Dendritic cell treated with granulocyte-macrophage colony-stimulating factor and Interleukin-4, amounts not matched to agents 40 ng/mL and 50 ng/mL, for 4 days (primary cell): ENCODE measurements at regions not wholly inside any gene's neighbourhood (a gene's known extent, or its start where the extent isn't known, plus 50 kb on each side); places are given as distances from the start of the nearest gene placed in this dataset.

Source experiments
- H3K27ac Mint-ChIP-seq: one replicate; pipeline ENCODE4 v1.8.0; 2022; ENCODE audit warnings: mild to moderate bottlenecking, mixed read lengths
- H3K27me3 Mint-ChIP-seq: one replicate; pipeline ENCODE4 v1.8.0; 2022; ENCODE audit warnings: mild to moderate bottlenecking, mixed read lengths
- H3K36me3 Mint-ChIP-seq: one replicate; pipeline ENCODE4 v1.8.0; 2022; ENCODE audit warnings: low read depth, mixed read lengths
- H3K4me1 Mint-ChIP-seq: one replicate; pipeline ENCODE4 v1.8.0; 2022; ENCODE audit warnings: low read depth, mixed read lengths
- H3K4me3 Mint-ChIP-seq: one replicate; pipeline ENCODE4 v1.8.0; 2022; ENCODE audit warnings: mild to moderate bottlenecking, moderate library complexity, mixed read lengths
- H3K9me3 Mint-ChIP-seq: one replicate; pipeline ENCODE4 v1.8.0; 2022; ENCODE audit warnings: mixed read lengths
- intact Hi-C: fragments of 100-400 bp; cut with micrococcal nuclease; formaldehyde crosslinking; loops from one replicate; pipeline ENCODE4 v1.15.0; 2022

DNA sequence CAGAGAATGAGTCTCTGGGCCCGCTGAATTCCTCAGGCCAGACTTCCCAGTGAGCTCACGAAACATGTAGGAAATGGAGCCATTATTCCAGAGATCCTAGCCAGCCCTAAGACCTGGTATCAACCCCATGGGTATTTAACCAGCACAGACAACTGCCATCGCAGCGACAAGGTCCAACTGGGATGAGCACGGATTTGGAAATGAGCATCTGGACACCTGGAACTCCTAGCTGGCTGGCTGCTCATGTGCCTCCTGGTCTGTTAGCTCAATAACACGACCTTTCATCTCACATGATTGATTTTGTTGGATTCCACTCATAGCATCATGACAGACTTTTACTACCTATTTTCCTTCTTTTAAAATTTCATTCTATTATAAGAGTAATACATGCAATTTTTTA, 51.0 kb downstream of the POU3F3 start:
- H3K36me3 Mint-ChIP-seq, result no peaks in the 10 kb centered on the region

DNA sequence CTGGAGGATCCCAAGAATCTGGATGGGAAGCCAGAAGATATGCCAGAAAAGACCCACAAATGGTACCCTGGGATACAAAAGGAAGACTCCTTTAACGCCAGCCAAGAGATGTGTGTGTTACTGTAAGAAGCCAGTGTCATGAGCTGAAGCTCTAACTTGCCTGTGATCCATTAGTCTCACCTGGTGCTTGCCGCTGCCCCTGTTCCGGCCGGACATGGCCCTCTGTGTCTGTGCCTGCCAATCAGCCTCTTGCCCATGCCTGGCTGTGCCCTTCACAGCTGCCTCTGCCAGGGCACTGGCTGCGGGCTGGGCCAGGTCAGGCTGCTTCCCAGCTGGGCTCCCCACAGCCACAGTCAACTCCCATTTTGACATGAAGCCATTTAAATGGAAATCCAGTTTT, 55.4 kb downstream of the POU3F3 start:
- Mint-ChIP-seq H3K9me3 (no peaks in the 10 kb centered on the region), H3K4me3 (no peak overlapping the region), H3K27ac (no peak overlapping the region), H3K36me3 (no peaks in the 10 kb centered on the region), H3K27me3 (peaks cover 7% of the 10 kb centered on the region), H3K4me1 (no peaks in the 10 kb centered on the region)
- intact Hi-C loops, result no loop called here

More for the DNA sequence above, 51.0 kb downstream of the POU3F3 start:
- Mint-ChIP-seq H3K4me1 (no peaks in the 10 kb centered on the region), H3K9me3 (no peaks in the 10 kb centered on the region), H3K27ac (no peak overlapping the region), H3K4me3 (no peak overlapping the region), H3K27me3 (peaks cover 9% of the 10 kb centered on the region)
- intact Hi-C loops, result no loop called here

DNA sequence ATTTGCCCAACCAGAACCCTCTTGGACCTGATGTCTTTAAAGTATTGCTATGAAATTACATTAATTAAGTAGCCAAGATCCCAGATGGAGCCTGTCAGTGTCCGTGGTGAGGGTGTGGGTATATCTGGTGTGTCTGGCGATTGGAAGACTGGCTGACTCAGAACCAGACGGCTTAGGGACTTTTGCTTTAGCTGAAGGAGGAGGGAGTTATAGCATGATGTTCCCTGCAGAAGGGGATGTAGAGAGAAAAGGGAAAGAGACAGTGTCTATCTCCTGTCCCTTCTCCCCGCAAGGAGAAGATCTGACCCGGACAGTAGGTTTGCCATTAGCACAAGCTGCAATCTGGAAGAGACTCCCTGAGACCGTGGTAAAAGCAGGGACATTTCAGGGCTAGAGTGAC, 60.6 kb downstream of the POU3F3 start:
- Mint-ChIP-seq H3K9me3 (no peaks in the 10 kb centered on the region), H3K27ac (no peak overlapping the region), H3K27me3 (no peaks in the 10 kb centered on the region), H3K4me1 (no peaks in the 10 kb centered on the region), H3K4me3 (no peak overlapping the region), H3K36me3 (no peaks in the 10 kb centered on the region)
- intact Hi-C loops, result no loop called here

DNA sequence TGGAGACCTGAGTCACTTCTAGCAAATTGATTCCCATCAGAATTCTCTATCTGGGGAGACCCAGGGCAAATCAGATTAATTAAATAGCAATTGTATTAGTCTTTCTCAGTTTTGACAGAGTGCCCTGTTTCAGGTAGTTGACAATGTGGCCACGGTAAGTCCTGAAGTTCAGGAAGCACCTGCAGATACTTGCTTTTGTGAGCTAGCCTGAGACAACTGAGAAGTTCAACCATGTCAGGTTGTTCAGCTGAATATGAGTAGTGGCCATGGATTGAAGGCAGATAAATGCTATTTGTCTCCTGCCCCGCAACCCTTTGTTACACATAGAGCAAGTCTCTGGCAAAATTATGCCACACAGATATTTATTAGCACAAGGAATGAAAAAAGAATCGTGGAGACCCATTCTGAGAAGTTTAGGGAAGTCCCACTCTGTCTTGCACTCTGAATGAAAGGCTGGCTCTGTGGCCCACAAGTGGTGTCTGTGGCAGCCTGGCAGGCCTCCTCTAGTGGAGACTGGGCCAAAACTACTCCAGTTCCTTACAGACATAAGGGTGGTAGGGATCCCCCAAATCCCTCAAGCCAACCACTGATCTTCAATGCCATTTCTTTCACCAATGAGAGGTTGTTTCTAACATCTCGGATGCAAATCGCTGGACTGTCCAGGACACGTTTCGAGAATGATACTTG, 61.3 kb downstream of the POU3F3 start:
- H3K9me3 Mint-ChIP-seq, result no peaks in the 10 kb centered on the region
- no peak overlapping the region for H3K4me3 Mint-ChIP-seq
- intact Hi-C loops, result no loop called here
- no peaks in the 10 kb centered on the region for H3K36me3 Mint-ChIP-seq
- no peaks in the 10 kb centered on the region for H3K4me1 Mint-ChIP-seq
- no peaks in the 10 kb centered on the region for H3K27me3 Mint-ChIP-seq
- no peak overlapping the region for H3K27ac Mint-ChIP-seq

DNA sequence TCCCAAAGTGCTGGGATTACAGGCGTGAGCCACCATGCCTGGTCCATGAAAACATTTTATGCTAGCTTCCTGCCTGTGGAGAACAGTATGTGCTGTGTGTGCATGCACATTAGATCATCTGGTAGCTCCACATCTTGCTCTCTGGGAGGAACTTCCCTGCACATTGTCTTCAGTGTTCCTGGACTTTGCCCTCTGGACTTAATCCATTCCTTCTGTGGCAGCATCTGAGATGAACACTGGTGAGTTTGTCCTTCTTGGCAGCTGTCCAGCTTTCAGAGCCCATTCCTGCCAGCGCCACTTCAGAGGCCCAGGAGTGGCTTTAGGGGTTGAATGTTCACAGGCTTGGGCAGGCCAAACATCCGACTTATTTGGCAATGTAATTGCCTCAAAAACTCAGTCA, 65.2 kb downstream of the POU3F3 start:
- H3K27me3 Mint-ChIP-seq, result no peaks in the 10 kb centered on the region
- H3K4me3 Mint-ChIP-seq, result no peak overlapping the region
- no peaks in the 10 kb centered on the region for H3K9me3 Mint-ChIP-seq
- H3K27ac Mint-ChIP-seq, result no peak overlapping the region
- no peaks in the 10 kb centered on the region for H3K36me3 Mint-ChIP-seq
- intact Hi-C loops, result no loop called here
- H3K4me1 Mint-ChIP-seq, result no peaks in the 10 kb centered on the region

DNA sequence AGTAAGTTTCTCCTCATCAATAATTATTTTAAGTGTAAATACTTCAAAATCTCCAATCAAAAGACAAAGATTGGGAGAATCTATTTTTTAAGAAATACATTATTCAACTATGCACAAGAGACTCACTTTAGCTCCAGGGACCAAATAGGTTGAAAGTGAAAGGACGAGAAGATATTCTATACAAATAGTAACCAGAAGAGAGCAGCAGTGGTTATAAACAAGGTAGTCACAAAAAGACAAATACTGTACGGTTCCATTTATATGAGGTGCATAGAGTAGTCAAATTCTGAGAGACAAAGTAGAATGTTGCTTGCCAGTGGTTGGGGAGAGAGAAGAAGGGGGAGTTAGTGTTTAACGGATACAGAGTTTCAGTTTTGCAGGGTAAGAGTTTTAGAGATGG, 69.8 kb downstream of the POU3F3 start:
- H3K36me3 Mint-ChIP-seq, result no peaks in the 10 kb centered on the region
- H3K27ac Mint-ChIP-seq, result no peak overlapping the region
- H3K4me1 Mint-ChIP-seq, result no peaks in the 10 kb centered on the region
- intact Hi-C loops, result no loop called here
- no peaks in the 10 kb centered on the region for H3K9me3 Mint-ChIP-seq
- no peaks in the 10 kb centered on the region for H3K27me3 Mint-ChIP-seq
- H3K4me3 Mint-ChIP-seq, result no peak overlapping the region

DNA sequence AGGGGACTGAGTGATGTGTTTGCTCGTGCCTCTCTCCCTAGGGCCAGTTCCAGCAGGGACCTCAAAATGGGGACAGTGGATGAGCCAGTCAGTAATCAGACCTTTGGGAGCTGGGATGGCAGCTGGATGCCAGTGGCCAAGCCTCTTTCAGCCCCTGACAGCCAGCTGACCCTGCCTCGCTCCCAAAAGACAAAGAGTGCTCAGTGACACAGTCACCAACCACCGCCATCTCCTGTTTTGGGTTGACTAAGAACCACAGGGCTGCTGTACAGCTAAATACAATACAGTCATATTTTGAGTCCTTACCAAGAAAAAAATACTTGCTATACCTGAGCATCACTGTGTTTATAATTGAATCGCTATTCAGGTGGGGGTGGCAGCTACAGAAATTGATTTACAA, 75.7 kb downstream of the POU3F3 start:
- intact Hi-C loops, result no loop called here
- H3K4me1 Mint-ChIP-seq, result no peaks in the 10 kb centered on the region
- H3K27ac Mint-ChIP-seq, result no peak overlapping the region
- no peaks in the 10 kb centered on the region for H3K27me3 Mint-ChIP-seq
- no peaks in the 10 kb centered on the region for H3K36me3 Mint-ChIP-seq
- no peaks in the 10 kb centered on the region for H3K9me3 Mint-ChIP-seq
- H3K4me3 Mint-ChIP-seq, result no peak overlapping the region

DNA sequence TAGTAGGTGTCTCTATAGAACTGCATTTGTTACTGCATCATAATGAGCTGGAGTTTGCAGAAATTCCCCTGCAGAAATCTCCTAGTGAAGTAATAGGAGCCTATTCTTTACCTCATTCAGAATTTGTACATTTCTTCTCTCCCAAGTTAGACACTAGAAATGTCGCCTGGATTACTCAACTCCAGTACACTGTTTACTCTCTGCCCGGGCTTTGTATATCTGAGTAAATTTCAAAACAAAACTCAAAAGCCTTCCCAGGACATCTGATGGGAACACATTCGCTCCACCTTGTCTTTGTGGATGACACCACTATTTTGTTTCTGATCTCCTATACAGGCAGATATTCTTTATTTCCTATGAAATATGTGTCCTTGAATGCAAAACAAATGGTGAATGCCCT, 76.8 kb downstream of the POU3F3 start:
- Mint-ChIP-seq H3K36me3 (no peaks in the 10 kb centered on the region), H3K27me3 (no peaks in the 10 kb centered on the region), H3K9me3 (no peaks in the 10 kb centered on the region), H3K27ac (no peak overlapping the region), H3K4me3 (no peak overlapping the region), H3K4me1 (no peaks in the 10 kb centered on the region)
- intact Hi-C loops, result no loop called here

DNA sequence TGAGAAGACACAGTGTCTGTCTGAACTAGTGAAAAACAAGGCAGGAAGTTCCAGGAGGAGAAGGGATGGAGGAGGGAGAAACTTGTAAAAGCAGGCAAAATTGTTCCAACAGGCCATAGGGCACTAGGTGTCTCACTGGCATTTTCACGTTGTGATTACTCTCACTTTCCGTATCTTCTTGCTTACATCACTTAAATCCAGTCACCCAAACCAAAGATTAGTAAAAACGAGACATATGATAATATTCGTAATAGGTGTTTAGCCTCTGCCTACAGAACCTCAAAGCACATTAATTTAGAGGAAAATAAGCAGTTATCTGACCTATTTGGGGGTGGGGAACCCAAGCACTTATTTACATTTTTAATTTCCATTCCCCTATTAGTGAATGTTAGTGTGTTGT, 78.3 kb downstream of the POU3F3 start:
- Mint-ChIP-seq H3K27me3 (no peaks in the 10 kb centered on the region), H3K4me1 (no peaks in the 10 kb centered on the region), H3K4me3 (no peak overlapping the region), H3K27ac (no peak overlapping the region), H3K9me3 (no peaks in the 10 kb centered on the region), H3K36me3 (no peaks in the 10 kb centered on the region)
- intact Hi-C loops, result no loop called here

DNA sequence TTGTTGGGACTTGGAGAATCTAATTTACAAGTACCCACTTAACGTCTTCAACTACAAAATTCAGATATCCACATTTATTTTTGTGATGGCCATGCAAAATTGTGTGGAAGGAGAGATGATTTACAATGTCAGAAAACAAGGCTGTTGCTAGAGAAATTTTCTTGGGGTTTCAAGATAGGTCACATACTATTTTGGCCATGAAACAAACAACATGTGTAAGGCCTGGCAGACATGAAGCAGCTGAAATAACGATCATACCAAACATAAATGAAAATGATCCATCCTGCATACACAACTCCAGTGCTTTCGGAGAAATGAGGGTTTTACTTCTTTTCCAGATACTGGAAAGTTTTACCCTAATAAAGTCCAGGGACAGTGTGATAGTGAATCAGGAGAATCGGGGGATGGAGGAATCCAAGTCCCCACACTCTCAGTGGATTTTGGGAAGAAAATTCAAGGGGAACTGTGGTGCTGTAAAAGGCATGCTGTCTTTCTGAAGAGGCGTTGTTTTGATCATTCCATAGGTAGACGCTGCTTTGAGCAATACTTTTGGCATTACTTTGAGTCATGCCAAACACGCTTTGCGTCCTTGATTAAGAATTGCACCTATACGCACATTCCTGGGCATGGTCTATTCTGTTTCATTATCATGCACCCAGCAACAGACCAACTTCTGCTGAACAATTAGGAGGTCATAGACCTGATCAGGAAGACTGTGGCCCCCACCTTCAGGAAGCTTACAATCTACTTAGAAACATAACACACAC, 79.4 kb downstream of the POU3F3 start:
- no peak overlapping the region for H3K4me3 Mint-ChIP-seq

DNA sequence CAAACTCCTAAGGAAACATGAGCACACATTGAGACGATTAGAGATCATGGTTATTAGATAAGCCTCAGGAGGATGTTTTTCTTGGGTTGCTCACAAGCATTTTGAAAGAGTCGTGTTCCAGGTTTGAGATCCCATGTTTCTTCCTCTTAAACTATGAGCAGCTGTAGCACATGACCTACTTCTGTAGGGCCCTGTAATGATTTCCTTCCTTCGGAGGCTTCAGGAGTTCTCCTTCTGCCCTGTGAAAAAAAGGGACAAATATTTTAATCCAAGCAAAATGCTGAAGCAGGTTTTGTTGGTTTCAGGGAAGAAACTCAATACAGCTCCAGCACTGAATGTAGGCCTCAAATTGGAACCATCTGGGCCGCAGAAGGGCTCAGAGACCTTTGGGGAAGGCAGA, 82.6 kb downstream of the POU3F3 start:
- H3K27ac Mint-ChIP-seq, result no peak overlapping the region
- no peaks in the 10 kb centered on the region for H3K36me3 Mint-ChIP-seq
- H3K27me3 Mint-ChIP-seq, result no peaks in the 10 kb centered on the region
- H3K4me1 Mint-ChIP-seq, result no peaks in the 10 kb centered on the region
- no peaks in the 10 kb centered on the region for H3K9me3 Mint-ChIP-seq
- no peak overlapping the region for H3K4me3 Mint-ChIP-seq
- intact Hi-C loops, result no loop called here

More for the DNA sequence above, 79.4 kb downstream of the POU3F3 start:
- Mint-ChIP-seq H3K4me1 (no peaks in the 10 kb centered on the region), H3K27ac (no peak overlapping the region), H3K9me3 (no peaks in the 10 kb centered on the region), H3K27me3 (no peaks in the 10 kb centered on the region), H3K36me3 (no peaks in the 10 kb centered on the region)
- intact Hi-C loops, result no loop called here

DNA sequence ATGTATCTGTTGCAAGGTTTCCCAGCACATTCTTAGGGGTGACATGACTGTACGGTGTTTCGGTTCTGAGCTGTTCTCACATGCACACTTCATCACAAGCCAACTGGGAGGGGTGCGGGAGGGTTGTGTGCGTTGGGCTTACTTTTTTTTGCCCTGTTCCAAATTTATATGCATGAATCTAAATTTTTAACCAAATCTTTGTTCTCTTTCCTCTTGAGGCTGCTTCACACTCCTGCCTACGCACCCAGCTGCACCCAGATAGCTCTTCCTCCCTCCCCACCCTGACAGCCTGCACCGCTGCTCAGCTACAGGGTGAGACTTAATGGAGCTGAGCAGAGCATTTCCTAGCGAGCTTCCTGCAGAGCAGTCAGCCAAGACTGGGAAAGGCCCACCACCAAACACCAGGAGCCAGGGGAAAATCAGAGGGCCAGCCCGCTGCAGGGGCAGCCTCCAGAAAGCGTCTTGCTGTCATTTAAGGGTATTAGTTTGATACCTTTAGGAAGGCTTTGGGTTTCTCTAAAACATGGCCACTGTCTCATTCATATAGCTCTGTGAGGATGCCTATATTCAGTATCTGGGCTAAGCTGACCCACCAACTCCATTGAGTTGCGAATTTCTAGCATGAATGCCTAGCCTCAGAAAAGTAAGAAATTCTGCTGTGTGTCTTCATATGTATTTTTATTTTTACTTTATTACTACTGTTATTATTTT, 84.5 kb downstream of the POU3F3 start:
- Mint-ChIP-seq H3K4me3 (no peak overlapping the region), H3K27ac (no peak overlapping the region), H3K27me3 (no peaks in the 10 kb centered on the region), H3K9me3 (no peaks in the 10 kb centered on the region), H3K4me1 (no peaks in the 10 kb centered on the region), H3K36me3 (no peaks in the 10 kb centered on the region)
- intact Hi-C loops, result no loop called here

DNA sequence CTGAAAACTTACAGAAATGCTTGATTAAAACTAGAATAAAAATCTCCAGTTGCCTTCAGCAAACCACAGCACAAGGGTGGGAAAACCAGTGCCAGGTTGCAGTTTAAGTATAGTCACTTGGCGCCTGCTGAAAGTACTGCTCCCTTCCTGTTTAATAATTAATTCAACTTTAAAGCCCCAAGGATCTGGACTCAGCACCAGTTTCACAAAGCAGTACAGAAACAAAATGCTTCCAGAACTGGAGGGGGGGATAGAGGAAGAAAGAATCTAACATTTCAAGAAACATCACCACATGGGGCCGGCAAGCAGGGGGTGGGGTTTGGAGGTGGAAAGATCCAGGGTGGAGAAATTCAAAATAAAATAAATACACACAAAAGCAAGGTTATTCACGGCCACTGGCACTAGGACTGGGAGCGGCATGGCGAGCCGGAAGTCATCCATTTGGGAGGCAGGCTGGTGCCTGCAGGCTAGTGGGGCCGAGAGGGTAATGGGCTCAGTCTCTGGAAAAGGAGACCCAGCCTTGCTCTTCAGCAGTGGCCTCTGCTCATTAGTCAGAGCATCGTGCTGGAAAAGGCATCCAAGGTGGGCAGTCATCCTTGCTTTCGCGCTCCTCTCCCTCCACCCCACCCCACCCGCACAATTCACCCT, 85.8 kb downstream of the POU3F3 start:
- intact Hi-C loops, result no loop called here
- H3K4me3 Mint-ChIP-seq, result no peak overlapping the region
- H3K9me3 Mint-ChIP-seq, result no peaks in the 10 kb centered on the region
- no peak overlapping the region for H3K27ac Mint-ChIP-seq
- H3K27me3 Mint-ChIP-seq, result no peaks in the 10 kb centered on the region
- H3K4me1 Mint-ChIP-seq, result no peaks in the 10 kb centered on the region
- no peaks in the 10 kb centered on the region for H3K36me3 Mint-ChIP-seq

DNA sequence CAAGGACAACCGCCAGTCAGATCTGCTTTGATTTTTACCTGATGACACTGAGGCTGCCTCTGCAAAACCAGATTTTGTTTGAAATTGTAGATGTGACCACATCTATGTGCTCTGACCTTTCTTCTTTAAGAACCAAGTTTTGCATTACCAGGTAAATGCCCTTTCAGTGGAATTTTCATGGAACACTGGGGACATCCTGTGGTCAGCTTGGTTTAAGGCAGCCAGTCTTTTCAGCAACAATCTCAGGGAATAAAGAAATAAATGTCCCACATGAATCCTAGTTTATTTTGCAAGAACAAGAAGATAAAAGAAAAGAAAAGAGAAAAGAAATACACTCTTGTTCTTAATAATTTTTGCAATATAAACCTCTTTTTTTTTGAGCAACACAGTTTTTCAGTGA, 90.6 kb downstream of the POU3F3 start:
- Mint-ChIP-seq H3K4me3 (no peak overlapping the region), H3K4me1 (no peaks in the 10 kb centered on the region), H3K27ac (no peak overlapping the region), H3K27me3 (peaks cover 13% of the 10 kb centered on the region), H3K36me3 (no peaks in the 10 kb centered on the region), H3K9me3 (no peaks in the 10 kb centered on the region)
- intact Hi-C loops, result no loop called here
